ENCODE measurements at regions not wholly inside any gene's neighbourhood (a gene's known extent, or its start where the extent isn't known, plus 50 kb on each side); places are given as distances from the start of the nearest gene placed in this dataset.

DNA sequence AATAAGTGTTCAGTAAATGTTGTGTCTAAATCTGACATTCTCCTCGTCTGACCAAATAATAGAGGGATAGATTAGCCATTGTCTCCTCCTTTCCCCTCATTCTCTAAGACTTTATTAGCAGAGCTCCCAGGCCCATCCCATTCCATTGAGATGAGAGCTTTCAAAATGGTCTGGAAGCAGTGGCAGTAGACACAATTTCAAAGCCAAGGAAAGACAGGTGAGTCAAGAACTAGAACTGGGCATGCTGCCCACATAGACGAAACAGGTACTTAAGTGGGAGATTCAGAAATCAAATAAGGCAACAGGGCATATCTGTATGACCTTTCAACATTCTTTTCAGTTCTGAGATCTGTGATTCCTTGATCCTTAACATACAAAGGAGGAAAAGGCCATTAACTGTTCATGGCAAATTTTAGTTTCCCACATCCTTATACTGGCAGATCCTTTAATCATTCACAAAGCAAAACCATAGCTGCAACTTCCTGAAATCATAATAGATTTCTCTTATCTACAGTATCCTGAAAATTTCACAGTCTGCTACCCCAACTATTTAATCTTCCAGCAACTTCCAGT is 96.6 kb upstream of the KCNA4 start:
- TF ChIP-seq, protein P1, sequence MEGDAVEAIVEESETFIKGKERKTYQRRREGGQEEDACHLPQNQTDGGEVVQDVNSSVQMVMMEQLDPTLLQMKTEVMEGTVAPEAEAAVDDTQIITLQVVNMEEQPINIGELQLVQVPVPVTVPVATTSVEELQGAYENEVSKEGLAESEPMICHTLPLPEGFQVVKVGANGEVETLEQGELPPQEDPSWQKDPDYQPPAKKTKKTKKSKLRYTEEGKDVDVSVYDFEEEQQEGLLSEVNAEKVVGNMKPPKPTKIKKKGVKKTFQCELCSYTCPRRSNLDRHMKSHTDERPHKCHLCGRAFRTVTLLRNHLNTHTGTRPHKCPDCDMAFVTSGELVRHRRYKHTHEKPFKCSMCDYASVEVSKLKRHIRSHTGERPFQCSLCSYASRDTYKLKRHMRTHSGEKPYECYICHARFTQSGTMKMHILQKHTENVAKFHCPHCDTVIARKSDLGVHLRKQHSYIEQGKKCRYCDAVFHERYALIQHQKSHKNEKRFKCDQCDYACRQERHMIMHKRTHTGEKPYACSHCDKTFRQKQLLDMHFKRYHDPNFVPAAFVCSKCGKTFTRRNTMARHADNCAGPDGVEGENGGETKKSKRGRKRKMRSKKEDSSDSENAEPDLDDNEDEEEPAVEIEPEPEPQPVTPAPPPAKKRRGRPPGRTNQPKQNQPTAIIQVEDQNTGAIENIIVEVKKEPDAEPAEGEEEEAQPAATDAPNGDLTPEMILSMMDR (IDR thresholded peaks at IDR 0.05 in 8 of 11, conservative IDR thresholded peaks at IDR 0.05 in 3 of 11), result no peak
- TF ChIP-seq POLR2AphosphoS5 (IDR thresholded peaks at IDR 0.05), result no peak
- TF ChIP-seq POLR2A (IDR thresholded peaks at IDR 0.05), result no peak

Data from spleen (tissue), 7 donors.